Stimulated activated naive B cell treated with anti-CD40 and anti-IgM and Interleukin-4, amounts not matched to agents 10 μg/mL and 1 μg/mL and 100 μg/mL, for 72 hours (primary cell): ENCODE measurements at regions not wholly inside any gene's neighbourhood (a gene's known extent, or its start where the extent isn't known, plus 50 kb on each side); places are given as distances from the start of the nearest gene placed in this dataset.

Experiments
- ATAC-seq, 2 donors: fragments of 150-1000 bp; cut with Tn5 transposase; replicated peaks; 2 replicates each; pipeline ENCODE4 v1.10.0; 2021; ENCODE audit warnings: moderate library complexity in 1 of 2
- DNase-seq: peaks from one replicate; pipeline ENCODE4 v3.0.0; 2021
- H3K27ac Mint-ChIP-seq: one replicate; pipeline ENCODE4 v1.8.0; 2022; ENCODE audit warnings: mild to moderate bottlenecking, mixed read lengths
- H3K27me3 Mint-ChIP-seq, 2 donors: one replicate each; pipeline ENCODE4 v1.8.0; 2022; ENCODE audit warnings: mixed read lengths in 2 of 2
- H3K36me3 Mint-ChIP-seq, 2 donors: one replicate each; pipeline ENCODE4 v1.8.0; 2022; ENCODE audit warnings: mixed read lengths in 2 of 2, mild to moderate bottlenecking in 1 of 2
- H3K4me1 Mint-ChIP-seq, 2 donors: one replicate each; pipeline ENCODE4 v1.8.0; 2022; ENCODE audit warnings: mixed read lengths in 2 of 2, mild to moderate bottlenecking in 1 of 2
- H3K4me3 Mint-ChIP-seq, 2 donors: one replicate each; pipeline ENCODE4 v1.8.0; 2022; ENCODE audit warnings: mild to moderate bottlenecking in 2 of 2, mixed read lengths in 2 of 2, moderate library complexity in 1 of 2
- H3K9me3 Mint-ChIP-seq, 2 donors: one replicate each; pipeline ENCODE4 v1.8.0; 2022; ENCODE audit warnings: mixed read lengths in 2 of 2, mild to moderate bottlenecking in 1 of 2

DNA sequence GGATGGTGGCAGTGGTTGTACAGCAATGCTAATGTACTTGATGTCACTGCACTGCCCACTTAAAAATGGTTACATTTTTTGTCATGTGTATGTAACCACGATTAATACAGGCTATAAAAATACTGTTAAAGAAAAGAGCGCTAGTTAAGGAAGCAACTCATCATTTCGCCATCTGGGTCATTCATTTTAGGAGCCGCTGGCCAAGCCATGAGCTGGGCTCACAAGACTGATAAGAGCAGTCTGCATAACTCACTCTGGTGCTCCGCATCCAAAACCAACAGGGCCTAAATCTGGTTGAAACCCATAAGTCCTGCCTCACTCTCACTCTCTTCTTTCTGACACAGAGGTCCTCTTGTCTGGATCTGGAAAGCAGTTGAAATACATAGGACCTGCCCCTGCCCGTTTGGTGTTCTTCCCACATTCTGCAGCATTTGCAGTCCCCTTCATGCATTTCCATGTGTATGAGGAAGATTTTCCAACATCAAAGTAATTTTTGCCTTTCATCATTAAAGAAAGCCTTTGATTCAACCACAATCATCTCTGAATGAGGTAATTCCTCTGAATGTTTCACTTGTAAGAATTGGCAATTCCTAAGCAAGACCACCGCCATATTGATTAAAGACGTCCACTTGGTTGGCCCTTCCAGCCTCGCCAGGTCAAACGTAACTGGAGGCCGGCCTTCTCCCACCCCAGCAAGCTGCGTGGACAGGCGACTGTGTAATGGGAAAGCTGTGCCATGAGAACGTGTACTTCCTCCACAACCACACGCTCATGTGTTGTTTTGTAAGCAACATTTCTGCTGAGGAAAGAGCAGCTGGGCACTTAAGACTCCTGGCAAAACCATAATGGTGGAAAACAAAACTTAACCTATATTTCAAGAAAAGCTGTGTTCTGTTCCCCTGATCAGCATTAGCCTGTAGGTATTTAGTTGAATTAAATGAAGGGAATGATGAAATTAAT lies 112.2 kb downstream of the VAPA start:
- Mint-ChIP-seq H3K27me3 (no peaks in the 10 kb centered on the region), H3K4me3 (no peak overlapping the region), H3K27ac (no peak overlapping the region), H3K4me1 (peaks cover 0 to 3% of the 10 kb centered on the region in 2 donors), H3K9me3 (no peaks in the 10 kb centered on the region), H3K36me3 (no peaks in the 10 kb centered on the region)
- DNase-seq (no peak), ATAC-seq (no peak)

DNA sequence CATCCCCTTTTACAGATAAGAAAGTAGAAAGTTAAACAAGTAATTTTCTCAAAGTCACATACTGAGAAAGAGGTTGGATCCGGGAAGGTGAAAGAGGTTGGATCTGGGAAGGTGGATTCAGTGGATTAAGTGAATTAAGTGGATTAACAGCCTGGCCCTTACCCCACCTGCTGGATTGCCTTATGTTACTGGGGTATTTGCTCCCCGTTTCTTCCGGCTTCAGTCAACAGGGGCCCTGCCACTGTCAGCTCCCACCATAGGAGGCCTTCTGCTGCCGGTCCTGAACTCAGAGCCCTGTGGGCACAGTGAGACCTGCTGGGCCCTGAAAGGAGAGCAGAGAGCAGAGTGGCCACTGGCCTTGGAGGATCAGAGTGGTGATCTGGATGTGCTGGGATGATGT lies 113.2 kb downstream of the VAPA start:
- no peak overlapping the region for H3K27ac Mint-ChIP-seq
- ATAC-seq (no peak), DNase-seq (no peak)
- no peaks in the 10 kb centered on the region for H3K9me3 Mint-ChIP-seq
- H3K4me1 Mint-ChIP-seq, result peaks cover 0 to 3% of the 10 kb centered on the region in 2 donors
- no peaks in the 10 kb centered on the region for H3K36me3 Mint-ChIP-seq
- no peak overlapping the region for H3K4me3 Mint-ChIP-seq
- no peaks in the 10 kb centered on the region for H3K27me3 Mint-ChIP-seq

DNA sequence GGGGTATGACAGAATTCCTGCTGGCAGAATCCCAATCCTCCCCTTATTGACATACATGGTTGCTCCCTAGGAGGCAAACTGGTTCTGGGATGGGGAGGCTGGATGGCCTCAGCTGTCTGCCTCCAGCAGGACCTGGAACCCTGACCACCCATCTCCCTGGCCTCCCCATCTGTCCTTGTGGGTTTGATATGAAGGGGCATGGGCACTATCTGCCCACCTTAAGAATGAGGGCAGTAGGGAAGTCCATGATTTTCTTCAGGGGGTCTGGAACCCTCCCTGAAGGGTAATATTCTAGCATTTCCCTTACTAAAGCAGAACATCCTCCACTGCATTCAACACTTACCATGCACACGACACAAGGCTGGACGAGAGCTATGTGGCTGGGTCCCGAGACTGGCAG lies 113.6 kb downstream of the VAPA start:
- peaks cover under 1 to 3% of the 10 kb centered on the region in 2 donors for H3K4me1 Mint-ChIP-seq
- ATAC-seq (no peak), DNase-seq (no peak)
- H3K36me3 Mint-ChIP-seq, result no peaks in the 10 kb centered on the region
- H3K27ac Mint-ChIP-seq, result no peak overlapping the region
- no peaks in the 10 kb centered on the region for H3K9me3 Mint-ChIP-seq
- H3K27me3 Mint-ChIP-seq, result no peaks in the 10 kb centered on the region
- H3K4me3 Mint-ChIP-seq, result no peak overlapping the region

DNA sequence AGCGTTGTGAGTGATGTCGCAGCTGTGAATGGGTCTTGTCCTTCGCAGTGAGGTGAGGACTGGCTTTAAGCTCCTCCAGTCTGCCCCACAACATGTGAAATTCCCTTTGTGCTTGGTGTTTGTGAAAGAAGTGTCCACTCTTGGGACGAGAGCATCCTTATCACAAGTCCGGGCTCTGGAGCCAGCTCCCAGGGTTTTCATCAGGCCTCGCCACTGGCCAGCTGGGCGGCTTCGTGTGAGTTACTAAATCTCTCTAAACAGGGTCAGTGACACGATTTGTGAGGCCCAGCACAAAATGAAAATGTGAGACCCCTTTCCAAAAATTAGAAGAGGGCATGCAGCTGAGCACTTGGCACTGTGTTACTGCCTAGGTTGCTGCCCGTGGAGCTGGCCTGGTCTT lies 115.9 kb downstream of the VAPA start:
- DNase-seq (no peak), ATAC-seq (no peak)

DNA sequence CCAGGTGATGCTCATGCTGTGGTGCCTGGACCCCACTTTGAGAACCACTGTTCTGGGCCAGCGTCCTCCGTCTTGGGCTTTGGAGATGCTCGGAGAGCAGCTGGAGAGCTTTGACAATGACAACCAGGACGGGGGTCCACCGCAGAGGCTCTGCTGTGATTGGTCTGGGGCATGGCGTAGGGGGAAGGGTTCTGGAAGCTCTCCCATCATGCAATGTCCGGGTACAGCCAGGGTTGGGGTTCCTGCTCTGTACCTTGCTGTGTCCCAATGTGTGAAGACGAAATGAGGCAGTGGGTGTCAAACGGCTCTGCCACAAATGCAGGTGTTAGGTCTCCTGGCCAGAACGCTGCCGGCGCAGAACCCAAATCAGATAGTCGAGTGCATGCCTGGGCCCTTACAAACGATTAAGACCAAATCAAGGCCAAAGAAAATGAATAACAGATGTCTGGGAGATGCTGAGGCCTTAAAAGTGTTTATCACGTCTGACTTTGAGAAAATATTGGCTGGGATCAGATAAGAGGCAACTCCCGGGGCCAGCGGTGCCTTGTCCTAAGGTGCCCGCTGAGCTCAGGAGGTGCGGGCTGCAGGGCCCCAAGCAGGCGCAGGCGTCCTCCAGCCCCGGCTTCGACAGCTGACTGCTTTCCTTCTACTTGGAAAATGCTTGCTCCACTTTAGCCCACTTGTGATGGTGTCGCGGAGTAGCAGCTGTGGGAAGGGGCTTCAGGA lies 117.2 kb downstream of the VAPA start:
- Mint-ChIP-seq H3K36me3 (peaks cover 0 to 2% of the 10 kb centered on the region in 2 donors), H3K27me3 (no peaks in the 10 kb centered on the region), H3K4me3 (no peak overlapping the region), H3K4me1 (peaks cover 5 to 12% of the 10 kb centered on the region in 2 donors), H3K27ac (peak overlapping the region; percentile 25), H3K9me3 (no peaks in the 10 kb centered on the region)
- ATAC-seq (no peak), DNase-seq (no peak)

More for the DNA sequence above, 115.9 kb downstream of the VAPA start:
- H3K4me1 Mint-ChIP-seq, result peaks cover 5 to 12% of the 10 kb centered on the region in 2 donors
- no peak overlapping the region for H3K4me3 Mint-ChIP-seq
- no peak overlapping the region for H3K27ac Mint-ChIP-seq
- peaks cover 0 to 2% of the 10 kb centered on the region in 2 donors for H3K36me3 Mint-ChIP-seq
- no peaks in the 10 kb centered on the region for H3K9me3 Mint-ChIP-seq
- no peaks in the 10 kb centered on the region for H3K27me3 Mint-ChIP-seq

GRCh38 chr18:10032331-10033015 lies 118.7 kb downstream of the VAPA start:
- Mint-ChIP-seq H3K9me3 (no peaks in the 10 kb centered on the region), H3K36me3 (peaks cover 0 to 2% of the 10 kb centered on the region in 2 donors), H3K4me3 (peak overlapping the region; percentile 79 to 86), H3K27ac (peak overlapping the region; percentile 90), H3K27me3 (no peaks in the 10 kb centered on the region), H3K4me1 (peaks cover 5 to 12% of the 10 kb centered on the region in 2 donors)
- ATAC-seq, result peak; percentile 94 to 96
- peak; percentile 59 for DNase-seq

DNA sequence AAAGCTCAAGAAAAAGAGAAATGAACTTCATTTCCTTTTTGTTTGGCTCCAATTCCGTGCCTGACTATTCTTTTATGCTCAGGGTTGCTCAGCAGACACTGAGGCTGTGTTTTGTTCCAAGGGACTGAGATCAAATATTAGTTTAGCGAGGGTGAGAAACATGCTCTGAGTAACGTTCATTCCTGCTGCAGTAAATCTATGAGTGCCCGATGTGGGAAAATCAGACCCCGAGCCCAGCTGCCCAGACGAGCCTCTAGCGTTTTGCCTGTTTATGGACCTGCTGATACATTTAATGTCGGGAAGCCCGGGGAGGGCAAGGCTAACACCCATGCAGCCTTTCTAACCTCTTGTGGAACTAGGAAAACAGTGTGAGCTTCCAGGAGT lies 119.2 kb downstream of the VAPA start:
- no peak for DNase-seq
- ATAC-seq, result peak in 1 of 2 donors; percentile 1
- Mint-ChIP-seq H3K4me1 (peaks cover 5 to 12% of the 10 kb centered on the region in 2 donors), H3K36me3 (peaks cover 0 to 2% of the 10 kb centered on the region in 2 donors), H3K9me3 (no peaks in the 10 kb centered on the region), H3K27me3 (no peaks in the 10 kb centered on the region), H3K4me3 (peak overlapping the region; percentile 79 to 86), H3K27ac (peak overlapping the region; percentile 90)

- H3K27ac Mint-ChIP-seq, result no peak overlapping the region
- DNase-seq, result no peak
- H3K36me3 Mint-ChIP-seq, result peaks cover 0 to 2% of the 10 kb centered on the region in 2 donors
- H3K27me3 Mint-ChIP-seq, result no peaks in the 10 kb centered on the region
- H3K4me3 Mint-ChIP-seq, result no peak overlapping the region
- no peak for ATAC-seq
- no peaks in the 10 kb centered on the region for H3K9me3 Mint-ChIP-seq
- H3K4me1 Mint-ChIP-seq, result peaks cover 5 to 12% of the 10 kb centered on the region in 2 donors
Measured at GRCh38 chr18:10035281-10035991, 121.6 kb downstream of the VAPA start.

DNA sequence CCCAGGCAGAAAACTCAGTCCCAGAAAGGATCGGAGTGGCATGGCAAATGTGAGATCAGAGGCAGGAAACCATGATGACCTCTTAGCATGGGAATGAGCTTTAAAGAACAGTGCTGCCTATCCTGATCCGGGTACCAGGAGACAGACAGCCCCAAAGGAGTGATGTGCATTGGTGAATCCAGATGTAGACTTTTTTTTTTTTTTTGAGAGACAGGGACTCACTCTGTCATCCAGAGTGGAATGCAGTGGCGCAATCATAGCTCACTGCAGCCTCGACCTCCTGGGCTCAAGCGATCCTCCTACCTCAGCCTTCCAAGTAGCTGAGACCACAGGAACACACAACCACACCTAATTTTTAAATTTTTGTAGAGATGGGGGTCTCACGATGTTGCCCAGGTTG lies 122.7 kb downstream of the VAPA start:
- ATAC-seq (no peak), DNase-seq (no peak)
- H3K4me1 Mint-ChIP-seq, result peaks cover 5 to 12% of the 10 kb centered on the region in 2 donors
- H3K27ac Mint-ChIP-seq, result no peak overlapping the region
- H3K27me3 Mint-ChIP-seq, result peaks cover 0 to 4% of the 10 kb centered on the region in 2 donors
- peaks cover under 1 to 2% of the 10 kb centered on the region in 2 donors for H3K9me3 Mint-ChIP-seq
- H3K36me3 Mint-ChIP-seq, result peaks cover 0 to 2% of the 10 kb centered on the region in 2 donors
- H3K4me3 Mint-ChIP-seq, result no peak overlapping the region

GRCh38 chr18:10037181-10037580 lies 123.4 kb downstream of the VAPA start:
- DNase-seq, result no peak
- no peak overlapping the region for H3K4me3 Mint-ChIP-seq
- H3K4me1 Mint-ChIP-seq, result peaks cover 5 to 12% of the 10 kb centered on the region in 2 donors
- H3K9me3 Mint-ChIP-seq, result peaks cover 6 to 7% of the 10 kb centered on the region in 2 donors
- ATAC-seq, result no peak
- H3K27me3 Mint-ChIP-seq, result peaks cover 0 to 4% of the 10 kb centered on the region in 2 donors
- peaks cover 4 to 6% of the 10 kb centered on the region in 2 donors for H3K36me3 Mint-ChIP-seq
- H3K27ac Mint-ChIP-seq, result no peak overlapping the region

DNA sequence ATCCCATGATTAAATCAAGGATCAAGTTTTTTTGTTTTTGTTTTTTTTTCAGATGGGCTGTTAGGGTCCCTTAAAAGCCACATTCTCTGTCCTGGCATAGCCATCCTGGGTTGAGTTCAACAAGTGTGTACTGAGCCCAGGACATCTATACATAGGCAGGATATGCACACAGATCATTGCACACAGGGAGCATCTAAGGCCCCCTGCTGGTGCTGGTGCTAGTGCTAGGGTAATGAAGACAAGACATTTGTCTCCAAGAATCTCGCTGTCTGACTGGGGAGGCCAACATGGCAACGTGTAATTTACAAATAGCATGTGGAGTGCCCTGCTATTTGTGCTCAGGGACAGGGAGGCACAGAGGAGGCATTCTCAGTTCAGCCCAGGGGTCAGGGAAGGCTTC lies 124.5 kb downstream of the VAPA start:
- peaks cover 9 to 12% of the 10 kb centered on the region in 2 donors for H3K9me3 Mint-ChIP-seq
- H3K4me3 Mint-ChIP-seq, result no peak overlapping the region
- H3K4me1 Mint-ChIP-seq, result peaks cover 0 to 4% of the 10 kb centered on the region in 2 donors
- ATAC-seq (no peak), DNase-seq (no peak)
- no peak overlapping the region for H3K27ac Mint-ChIP-seq
- H3K27me3 Mint-ChIP-seq, result peaks cover 0 to 4% of the 10 kb centered on the region in 2 donors
- H3K36me3 Mint-ChIP-seq, result peaks cover 6 to 7% of the 10 kb centered on the region in 2 donors

- DNase-seq, result no peak
- peaks cover 4 to 7% of the 10 kb centered on the region in 2 donors for H3K36me3 Mint-ChIP-seq
- ATAC-seq, result no peak
- H3K27ac Mint-ChIP-seq, result no peak overlapping the region
- no peaks in the 10 kb centered on the region for H3K4me1 Mint-ChIP-seq
- peaks cover 12 to 15% of the 10 kb centered on the region in 2 donors for H3K9me3 Mint-ChIP-seq
- H3K4me3 Mint-ChIP-seq, result no peak overlapping the region
- peaks cover 0 to 4% of the 10 kb centered on the region in 2 donors for H3K27me3 Mint-ChIP-seq
Measured at GRCh38 chr18:10040287-10041011, 126.6 kb downstream of the VAPA start.

DNA sequence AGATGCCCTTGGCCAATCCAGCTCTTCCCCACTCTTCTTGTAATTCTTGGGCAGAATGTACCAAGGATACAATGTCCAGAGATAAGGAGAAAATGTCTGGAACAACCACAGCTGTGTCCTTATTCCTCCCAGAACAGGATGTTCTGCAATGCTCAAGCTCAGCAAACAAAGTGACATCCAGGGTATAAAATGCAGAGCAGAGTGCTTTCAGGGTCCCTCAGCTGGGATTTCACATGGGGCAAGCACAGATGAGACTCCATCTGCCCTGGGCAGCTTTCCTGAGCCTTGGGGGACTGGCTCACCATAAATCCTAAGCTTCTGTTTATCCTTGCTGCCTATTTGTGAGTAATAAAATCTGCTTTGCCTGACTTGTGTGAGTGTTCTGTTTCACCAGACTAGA lies 127.4 kb downstream of the VAPA start:
- Mint-ChIP-seq H3K27ac (no peak overlapping the region), H3K27me3 (peaks cover 0 to 4% of the 10 kb centered on the region in 2 donors), H3K4me3 (no peak overlapping the region), H3K9me3 (peaks cover 12 to 15% of the 10 kb centered on the region in 2 donors), H3K36me3 (peaks cover 4 to 7% of the 10 kb centered on the region in 2 donors), H3K4me1 (no peaks in the 10 kb centered on the region)
- DNase-seq, result no peak
- no peak for ATAC-seq
